ENCODE measurements at regions not wholly inside any gene's neighbourhood (a gene's known extent, or its start where the extent isn't known, plus 50 kb on each side); places are given as distances from the start of the nearest gene placed in this dataset.

GRCh38 chr2:240236217-240237111 is 96.0 kb upstream of the OTOS start:
- TF ChIP-seq CTCF (IDR thresholded peaks at IDR 0.05; ENCODE audit: low read depth, low read length) = no peak
- H3K4me3 ChIP-seq (replicated peaks in 1 of 2; ENCODE audit: low read depth in 2 of 2, low read length in 2 of 2) = no peak overlapping the region
- peak in 1 of 2 donors; percentile 31 for DNase-seq (ENCODE audit: low read depth in 2 of 2)

GRCh38 chr2:240237609-240238174 is 97.2 kb upstream of the OTOS start:
- TF ChIP-seq CTCF (IDR thresholded peaks at IDR 0.05; ENCODE audit: low read depth, low read length) = no peak
- H3K4me3 ChIP-seq (replicated peaks in 1 of 2; ENCODE audit: low read depth in 2 of 2, low read length in 2 of 2) = no peak overlapping the region
- DNase-seq (ENCODE audit: low read depth in 2 of 2) = peak; percentile 70 to 85

- TF ChIP-seq CTCF (IDR thresholded peaks at IDR 0.05; ENCODE audit: low read depth, low read length) = no peak
- DNase-seq (ENCODE audit: low read depth in 2 of 2) = peak in 1 of 2 donors; percentile 26
- H3K4me3 ChIP-seq (replicated peaks in 1 of 2; ENCODE audit: low read depth in 2 of 2, low read length in 2 of 2) = no peak overlapping the region
These were observed 97.7 kb upstream of the OTOS start for GRCh38 chr2:240238201-240238600.

- H3K4me3 ChIP-seq (replicated peaks in 1 of 2; ENCODE audit: low read depth in 2 of 2, low read length in 2 of 2) = no peak overlapping the region
- no peak for DNase-seq (ENCODE audit: low read depth in 2 of 2)
- no peak for TF ChIP-seq CTCF (IDR thresholded peaks at IDR 0.05; ENCODE audit: low read depth, low read length)
These were observed 98.3 kb upstream of the OTOS start for GRCh38 chr2:240238786-240239185.

GRCh38 chr2:240239325-240239724 is 98.9 kb upstream of the OTOS start:
- no peak for TF ChIP-seq CTCF (IDR thresholded peaks at IDR 0.05; ENCODE audit: low read depth, low read length)
- no peak overlapping the region for H3K4me3 ChIP-seq (replicated peaks in 1 of 2; ENCODE audit: low read depth in 2 of 2, low read length in 2 of 2)
- no peak for DNase-seq (ENCODE audit: low read depth in 2 of 2)

- H3K4me3 ChIP-seq (replicated peaks in 1 of 2; ENCODE audit: low read depth in 2 of 2, low read length in 2 of 2) = no peak overlapping the region
- no peak for TF ChIP-seq CTCF (IDR thresholded peaks at IDR 0.05; ENCODE audit: low read depth, low read length)
- no peak for DNase-seq (ENCODE audit: low read depth in 2 of 2)
These were observed 99.7 kb upstream of the OTOS start for GRCh38 chr2:240240017-240240734.
